Endometrium (tissue), 2 donors: ENCODE measurements at regions not wholly inside any gene's neighbourhood (a gene's known extent, or its start where the extent isn't known, plus 50 kb on each side); places are given as distances from the start of the nearest gene placed in this dataset.

Experiments
- FAIRE-seq: peaks from 2 replicates; lab custom pipeline; 2012; peaks lifted over from hg19 to GRCh38; lab: Jason Lieb, UNC
- donor health status: control.
- donor health status: control.

- no peak for FAIRE-seq
These were observed 550.1 kb upstream of the CDH18 start for GRCh38 chr5:20537911-20538703.

DNA sequence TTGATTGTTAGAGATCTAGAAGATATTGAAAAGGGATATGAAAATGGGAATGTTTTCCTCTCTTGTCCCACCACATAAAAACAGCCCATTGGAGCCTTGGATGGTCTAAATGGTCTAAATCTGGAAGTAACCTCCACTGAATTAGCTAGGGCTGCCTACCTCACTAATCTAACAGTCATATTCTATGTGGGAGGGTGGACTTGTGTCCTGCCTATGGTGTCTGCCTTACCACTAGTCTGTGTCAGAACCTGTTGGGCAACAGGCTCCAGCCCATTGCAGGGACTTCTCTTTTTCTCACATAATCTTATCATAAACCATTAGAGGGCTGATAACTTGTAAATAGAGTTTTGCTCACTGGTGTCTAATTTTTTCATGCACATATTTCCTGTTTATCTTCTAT lies 548.8 kb upstream of the CDH18 start:
- FAIRE-seq = no peak

DNA sequence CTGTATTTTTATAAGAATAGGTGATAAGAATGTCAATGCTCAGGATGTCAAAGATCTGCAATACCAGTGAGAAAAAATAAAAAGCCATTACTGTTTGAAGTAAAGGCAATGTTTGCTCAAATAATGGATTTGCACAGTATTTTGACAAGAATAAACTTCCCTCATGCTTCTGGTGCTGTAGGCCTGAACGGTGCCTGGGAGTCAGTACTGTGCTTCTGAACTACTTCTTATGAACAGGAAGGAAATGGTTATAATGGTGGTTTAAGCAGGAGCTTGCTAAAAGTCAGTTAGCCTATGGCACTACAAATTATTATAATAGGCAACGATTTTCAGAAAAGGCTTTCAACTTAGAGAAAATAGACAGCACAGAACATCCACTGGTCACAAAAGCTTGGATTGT lies 548.3 kb upstream of the CDH18 start:
- FAIRE-seq = no peak

GRCh38 chr5:20528471-20528870 lies 540.5 kb upstream of the CDH18 start:
- no peak for FAIRE-seq

DNA sequence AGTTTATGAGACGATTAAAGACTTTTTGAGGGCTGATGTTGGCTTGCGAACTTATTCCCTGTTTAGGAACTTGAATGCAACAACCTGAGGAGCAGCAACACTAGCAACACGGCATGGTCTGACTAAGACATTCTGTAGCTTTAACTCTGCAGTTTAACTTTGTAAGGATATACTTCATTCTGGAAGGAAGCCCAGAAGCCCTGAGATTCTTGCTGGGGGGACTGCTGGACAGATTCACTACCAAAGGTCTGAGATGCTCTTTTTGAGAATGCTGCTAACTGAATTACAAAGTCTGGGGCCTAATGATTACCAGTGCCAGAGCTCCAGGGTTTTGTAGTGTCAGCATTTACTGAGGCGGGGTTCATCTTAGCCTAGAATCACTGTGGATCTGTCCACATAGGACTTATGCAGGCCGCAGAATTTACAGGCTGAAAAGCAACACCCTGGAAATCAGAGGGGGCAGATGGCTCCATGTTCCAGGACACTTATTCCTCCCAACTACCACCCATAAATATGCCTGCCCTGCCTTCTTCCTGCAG lies 537.1 kb upstream of the CDH18 start:
- FAIRE-seq = no peak

GRCh38 chr5:20522905-20523482 lies 535.0 kb upstream of the CDH18 start:
- no peak for FAIRE-seq

DNA sequence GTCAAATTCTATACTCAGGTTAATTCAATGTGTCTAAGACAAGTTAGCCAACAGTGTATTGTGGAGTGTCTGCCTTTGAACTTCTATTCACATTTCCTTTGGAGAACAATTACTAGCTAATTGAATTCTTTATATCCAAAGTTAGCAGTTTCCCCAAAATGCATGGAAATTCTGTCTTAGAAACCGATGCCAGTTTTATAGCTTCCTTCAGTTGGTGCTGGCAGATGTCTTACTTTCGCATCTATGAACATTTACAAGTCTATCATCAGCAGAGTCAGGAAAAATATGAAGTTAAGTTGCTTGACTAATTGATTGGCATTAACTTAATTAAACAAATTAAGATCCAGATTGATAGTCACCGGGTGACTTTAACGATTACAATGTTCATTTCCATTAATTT lies 527.6 kb upstream of the CDH18 start:
- no peak for FAIRE-seq

GRCh38 chr5:20514145-20514544 lies 526.1 kb upstream of the CDH18 start:
- FAIRE-seq = no peak

GRCh38 chr5:20500546-20500945 lies 512.5 kb upstream of the CDH18 start:
- FAIRE-seq = no peak

GRCh38 chr5:20498926-20499325 lies 510.9 kb upstream of the CDH18 start:
- FAIRE-seq = no peak

GRCh38 chr5:20498102-20498501 lies 510.1 kb upstream of the CDH18 start:
- no peak for FAIRE-seq

DNA sequence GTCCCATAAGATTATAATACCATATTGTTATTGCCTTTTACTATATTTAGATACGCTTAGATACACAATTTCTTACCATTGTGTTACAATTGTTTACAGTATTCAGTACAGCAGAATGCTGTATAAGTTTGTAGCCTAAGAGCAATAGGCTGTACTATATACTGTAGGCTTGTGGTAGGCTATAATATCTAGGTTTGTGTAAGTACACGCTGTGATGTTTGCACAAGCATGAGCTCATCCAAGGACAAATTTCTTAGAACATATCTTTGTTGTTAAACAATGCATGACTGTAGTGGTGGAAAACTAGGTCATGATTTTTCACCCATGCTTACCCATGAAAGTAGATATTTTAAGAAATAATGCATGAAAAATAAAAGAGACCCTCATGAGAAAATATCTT lies 509.4 kb upstream of the CDH18 start:
- no peak for FAIRE-seq

DNA sequence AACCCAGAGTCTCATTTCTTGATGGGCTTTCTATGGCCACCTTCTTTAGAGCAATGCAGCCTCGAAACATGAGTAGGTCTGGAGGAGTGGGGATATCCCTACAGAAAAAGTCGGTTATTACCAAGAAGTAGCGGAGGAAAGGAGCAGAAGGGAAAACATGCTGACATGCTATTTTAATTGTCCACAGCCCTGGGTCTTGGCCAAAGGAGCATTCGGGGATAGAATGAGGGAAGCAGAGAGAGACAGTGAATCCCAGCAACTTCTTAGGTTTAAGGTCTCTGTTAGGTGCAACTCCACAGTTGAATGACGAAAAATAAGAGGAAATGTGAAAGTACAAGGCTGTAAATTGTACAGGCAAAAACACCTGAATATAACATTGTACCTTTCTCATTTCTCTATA lies 506.7 kb upstream of the CDH18 start:
- FAIRE-seq = no peak

- no peak for FAIRE-seq
These were observed 498.8 kb upstream of the CDH18 start for GRCh38 chr5:20486826-20487225.

- FAIRE-seq = no peak
These were observed 488.0 kb upstream of the CDH18 start for GRCh38 chr5:20476016-20476415.

DNA sequence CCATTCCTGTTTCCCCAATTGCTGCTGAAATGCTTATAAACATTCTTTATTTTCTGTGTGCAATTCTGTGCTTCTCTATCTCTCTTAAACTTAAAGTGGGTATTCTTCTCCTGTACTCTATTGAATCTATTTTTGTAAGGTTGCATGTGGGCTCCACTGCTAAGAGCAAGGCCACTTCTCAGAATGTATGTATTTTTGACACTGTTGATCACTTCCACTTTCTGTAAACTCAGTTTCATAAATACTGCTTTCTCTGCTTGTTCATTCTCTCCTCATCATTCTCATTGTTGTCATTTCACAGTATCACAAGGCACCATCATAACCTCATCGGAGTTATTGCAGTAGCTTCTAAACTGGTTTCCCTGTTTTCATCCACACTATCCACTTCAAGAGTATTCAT lies 483.0 kb upstream of the CDH18 start:
- no peak for FAIRE-seq

- FAIRE-seq = no peak
These were observed 481.8 kb upstream of the CDH18 start for GRCh38 chr5:20469792-20470191.

DNA sequence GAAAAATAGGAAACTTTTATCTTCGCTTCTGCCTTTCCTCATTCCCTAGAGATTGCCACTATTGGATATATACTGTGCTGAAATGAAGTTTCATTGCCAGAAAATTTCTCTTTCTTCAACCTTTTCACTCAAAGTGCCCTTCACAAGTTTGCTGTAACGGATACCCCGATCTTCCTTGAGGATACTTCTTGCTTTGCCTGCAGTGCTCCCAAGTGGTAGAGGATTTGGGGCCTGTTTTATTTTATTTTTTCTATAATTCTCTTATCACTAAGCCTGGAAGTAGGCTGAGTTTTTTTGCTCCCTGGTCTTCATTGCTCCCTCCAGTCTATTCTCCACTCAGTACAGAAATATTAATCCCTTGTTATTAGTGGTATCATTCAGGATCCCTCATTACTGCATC lies 481.4 kb upstream of the CDH18 start:
- FAIRE-seq = no peak

GRCh38 chr5:20466512-20466911 lies 478.5 kb upstream of the CDH18 start:
- no peak for FAIRE-seq

DNA sequence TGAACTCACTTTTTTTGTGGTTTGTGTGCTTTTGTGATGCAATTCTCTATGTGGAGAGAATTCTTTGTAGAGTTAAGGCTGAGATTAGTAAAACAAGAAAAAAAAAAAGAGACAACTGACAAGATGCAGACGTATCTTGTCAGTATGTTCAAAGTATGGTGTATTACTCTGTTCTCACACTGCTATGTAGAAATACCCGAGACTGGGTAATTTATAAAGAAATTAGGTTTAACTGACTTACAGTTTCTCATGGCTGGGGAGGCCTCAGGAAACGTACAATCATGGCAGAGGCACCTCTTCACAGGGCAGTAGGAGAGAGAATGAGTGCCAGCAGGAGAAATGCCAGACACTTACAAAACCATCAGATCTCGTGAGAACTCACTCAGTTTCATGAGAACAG lies 475.2 kb upstream of the CDH18 start:
- no peak for FAIRE-seq

- no peak for FAIRE-seq
These were observed 458.1 kb upstream of the CDH18 start for GRCh38 chr5:20446121-20446520.

DNA sequence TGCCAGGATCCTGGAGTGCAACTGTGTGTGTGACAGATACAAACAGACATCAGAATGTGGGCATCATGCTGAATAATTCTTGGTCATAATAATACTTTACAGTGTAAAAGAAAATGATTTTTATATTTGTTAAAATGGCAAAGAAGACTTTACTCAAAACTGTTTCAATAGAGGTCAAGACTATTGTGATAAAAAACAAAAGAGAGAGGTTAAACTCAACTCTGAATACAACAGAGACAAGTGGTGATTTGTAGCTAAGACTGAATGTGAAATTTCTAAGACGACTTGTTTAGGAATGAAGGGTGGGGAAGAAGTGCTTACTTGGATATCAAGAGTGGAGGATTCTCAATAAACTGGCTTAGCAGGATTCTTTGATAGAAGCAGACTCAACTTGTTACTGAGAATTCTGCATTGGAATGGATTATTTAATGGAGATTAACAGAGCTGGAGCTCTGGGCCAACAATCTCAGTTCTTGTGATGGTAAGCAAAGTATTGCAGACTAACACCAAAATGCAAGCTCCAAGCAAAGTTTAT lies 457.4 kb upstream of the CDH18 start:
- no peak for FAIRE-seq

DNA sequence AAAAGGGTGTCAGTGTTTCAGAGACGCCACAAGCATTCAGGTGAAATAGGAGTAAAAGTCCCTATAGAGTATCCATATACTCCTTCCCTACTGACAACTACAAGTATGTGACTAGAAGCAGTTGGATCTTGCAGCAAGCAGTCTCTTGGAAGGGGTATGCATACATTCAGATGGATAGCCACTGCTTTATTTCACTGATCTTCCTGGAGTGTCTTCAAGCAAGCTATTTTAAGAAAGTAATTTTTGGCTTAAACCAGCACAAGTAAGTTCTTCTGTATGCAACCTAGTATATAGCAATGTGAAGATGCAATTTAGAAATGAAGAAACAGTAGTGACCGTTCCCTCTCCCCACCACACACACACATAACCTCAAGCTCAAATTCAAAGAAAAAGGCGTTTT lies 446.8 kb upstream of the CDH18 start:
- FAIRE-seq = no peak
